ENCODE measurements at regions not wholly inside any gene's neighbourhood (a gene's known extent, or its start where the extent isn't known, plus 50 kb on each side); places are given as distances from the start of the nearest gene placed in this dataset.

DNA sequence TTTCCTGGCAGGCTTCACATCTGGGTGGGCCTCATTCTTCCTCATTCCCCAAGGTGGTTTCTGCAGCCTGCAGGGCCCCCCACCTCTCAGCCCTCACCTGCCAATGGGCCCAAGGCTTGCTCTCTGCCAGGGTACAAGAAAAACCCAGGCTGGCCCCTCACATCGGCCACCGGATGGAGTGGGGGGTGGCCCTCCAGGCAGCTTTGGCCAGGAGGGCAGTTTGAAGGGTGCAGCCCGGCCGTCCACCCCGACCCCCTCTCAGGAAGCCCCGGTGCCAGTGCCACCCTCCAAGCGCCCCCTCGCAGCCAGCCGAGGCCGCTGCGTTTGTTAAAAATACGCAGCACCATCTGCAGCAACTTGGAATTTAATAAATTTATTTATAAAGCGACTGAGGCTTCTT lies 196.7 kb downstream of the CTTN start:
- no peak overlapping the region for H3K27ac ChIP-seq (ENCODE audit: low read depth in 2 of 2, low read length in 1 of 2)
- WGBS (ENCODE audit: low lambda C conversion rate), result 79% methylated on average over 9 of the region's 13 CpGs
- no peaks in the 10 kb centered on the region for H3K27me3 ChIP-seq (ENCODE audit: insufficient read depth)
- no peak for DNase-seq
- H3K4me1 ChIP-seq (ENCODE audit: control insufficient read depth in 1 of 2, insufficient read depth in 2 of 2, low read depth in 1 of 2, low read length in 1 of 2), result peaks cover 0 to 4% of the 10 kb centered on the region in 2 experiments; a peak in 1 of 4 replicates
- TF ChIP-seq TEAD4 (IDR thresholded peaks at IDR 0.05; ENCODE audit: borderline replicate concordance, insufficient read depth) (no peak), MXI1 (IDR thresholded peaks at IDR 0.05; ENCODE audit: low read depth, low read length) (no peak), MAX (IDR thresholded peaks at IDR 0.05; ENCODE audit: low read depth) (no peak), YY1 (IDR thresholded peaks at IDR 0.05; ENCODE audit: low read depth) (no peak), FOXM1 (IDR thresholded peaks at IDR 0.05; ENCODE audit: low read depth) (no peak), TCF12 (IDR thresholded peaks at IDR 0.05) (no peak), CHD2 (IDR thresholded peaks at IDR 0.05; ENCODE audit: low read length, partially characterized antibody) (no peak), CTCF (IDR thresholded peaks at IDR 0.05) (no peak), FOXJ3 (CRISPR knock-in tag; IDR thresholded peaks at IDR 0.05) (no peak), SIN3A (IDR thresholded peaks at IDR 0.05; ENCODE audit: borderline replicate concordance, low read depth, low read length) (no peak), ELF1 (IDR thresholded peaks at IDR 0.05) (no peak), RCOR1 (IDR thresholded peaks at IDR 0.05; ENCODE audit: low read length) (no peak), RAD21 (IDR thresholded peaks at IDR 0.05; ENCODE audit: low read length) (no peak), GABPA (IDR thresholded peaks at IDR 0.05; ENCODE audit: low read depth) (no peak), MEF2A (IDR thresholded peaks at IDR 0.05; ENCODE audit: borderline replicate concordance, low read depth) (no peak)
- TF ChIP-seq, protein P1, sequence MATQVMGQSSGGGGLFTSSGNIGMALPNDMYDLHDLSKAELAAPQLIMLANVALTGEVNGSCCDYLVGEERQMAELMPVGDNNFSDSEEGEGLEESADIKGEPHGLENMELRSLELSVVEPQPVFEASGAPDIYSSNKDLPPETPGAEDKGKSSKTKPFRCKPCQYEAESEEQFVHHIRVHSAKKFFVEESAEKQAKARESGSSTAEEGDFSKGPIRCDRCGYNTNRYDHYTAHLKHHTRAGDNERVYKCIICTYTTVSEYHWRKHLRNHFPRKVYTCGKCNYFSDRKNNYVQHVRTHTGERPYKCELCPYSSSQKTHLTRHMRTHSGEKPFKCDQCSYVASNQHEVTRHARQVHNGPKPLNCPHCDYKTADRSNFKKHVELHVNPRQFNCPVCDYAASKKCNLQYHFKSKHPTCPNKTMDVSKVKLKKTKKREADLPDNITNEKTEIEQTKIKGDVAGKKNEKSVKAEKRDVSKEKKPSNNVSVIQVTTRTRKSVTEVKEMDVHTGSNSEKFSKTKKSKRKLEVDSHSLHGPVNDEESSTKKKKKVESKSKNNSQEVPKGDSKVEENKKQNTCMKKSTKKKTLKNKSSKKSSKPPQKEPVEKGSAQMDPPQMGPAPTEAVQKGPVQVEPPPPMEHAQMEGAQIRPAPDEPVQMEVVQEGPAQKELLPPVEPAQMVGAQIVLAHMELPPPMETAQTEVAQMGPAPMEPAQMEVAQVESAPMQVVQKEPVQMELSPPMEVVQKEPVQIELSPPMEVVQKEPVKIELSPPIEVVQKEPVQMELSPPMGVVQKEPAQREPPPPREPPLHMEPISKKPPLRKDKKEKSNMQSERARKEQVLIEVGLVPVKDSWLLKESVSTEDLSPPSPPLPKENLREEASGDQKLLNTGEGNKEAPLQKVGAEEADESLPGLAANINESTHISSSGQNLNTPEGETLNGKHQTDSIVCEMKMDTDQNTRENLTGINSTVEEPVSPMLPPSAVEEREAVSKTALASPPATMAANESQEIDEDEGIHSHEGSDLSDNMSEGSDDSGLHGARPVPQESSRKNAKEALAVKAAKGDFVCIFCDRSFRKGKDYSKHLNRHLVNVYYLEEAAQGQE (IDR thresholded peaks at IDR 0.05; ENCODE audit: low read depth, low read length), result no peak
- TF ChIP-seq, protein P2, sequence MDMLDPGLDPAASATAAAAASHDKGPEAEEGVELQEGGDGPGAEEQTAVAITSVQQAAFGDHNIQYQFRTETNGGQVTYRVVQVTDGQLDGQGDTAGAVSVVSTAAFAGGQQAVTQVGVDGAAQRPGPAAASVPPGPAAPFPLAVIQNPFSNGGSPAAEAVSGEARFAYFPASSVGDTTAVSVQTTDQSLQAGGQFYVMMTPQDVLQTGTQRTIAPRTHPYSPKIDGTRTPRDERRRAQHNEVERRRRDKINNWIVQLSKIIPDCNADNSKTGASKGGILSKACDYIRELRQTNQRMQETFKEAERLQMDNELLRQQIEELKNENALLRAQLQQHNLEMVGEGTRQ (IDR thresholded peaks at IDR 0.05; ENCODE audit: borderline replicate concordance, low read depth, low read length), result no peak
- H3K9ac ChIP-seq, result no peak overlapping the region
- CTCF ChIA-PET, result interaction anchor here (1.2 to 1.3 kb wide), 2 partner anchors 13 to 161 kb away, joined by 3 to 4 read pairs; no protein-coding TSS in a partner anchor
- H3K79me2 ChIP-seq (ENCODE audit: insufficient read depth), result no peaks in the 10 kb centered on the region
- no peaks in the 10 kb centered on the region for H4K20me1 ChIP-seq (ENCODE audit: insufficient read depth)
- POLR2A ChIA-PET, result no interaction called here
- H3K9me3 ChIP-seq, result no peaks in the 10 kb centered on the region
- no peak overlapping the region for H2AFZ ChIP-seq (ENCODE audit: low read depth)
- no peaks in the 10 kb centered on the region for H3K36me3 ChIP-seq (replicated peaks in 1 of 2; ENCODE audit: control insufficient read depth in 1 of 2, insufficient read depth in 2 of 2, low read length in 1 of 2)
- H3K9me2 ChIP-seq, result no peaks in the 10 kb centered on the region
- no peak overlapping the region for H3K4me2 ChIP-seq
- H3F3A ChIP-seq (replicated peaks; ENCODE audit: insufficient read depth), result no peaks in the 10 kb centered on the region
- H3K4me3 ChIP-seq (ENCODE audit: low read depth in 2 of 2, low read length in 1 of 2), result no peak overlapping the region

Measured in SK-N-SH (cell line).